GM19238 (cell line): ENCODE measurements at regions not wholly inside any gene's neighbourhood (a gene's known extent, or its start where the extent isn't known, plus 50 kb on each side); places are given as distances from the start of the nearest gene placed in this dataset.

ENCODE experiments used
- DNase-seq: peaks from one replicate; pipeline ENCODE4 v3.0.0; 2011; ENCODE audit warnings: low spot score; ENCODE audit not compliant: insufficient read length

DNA sequence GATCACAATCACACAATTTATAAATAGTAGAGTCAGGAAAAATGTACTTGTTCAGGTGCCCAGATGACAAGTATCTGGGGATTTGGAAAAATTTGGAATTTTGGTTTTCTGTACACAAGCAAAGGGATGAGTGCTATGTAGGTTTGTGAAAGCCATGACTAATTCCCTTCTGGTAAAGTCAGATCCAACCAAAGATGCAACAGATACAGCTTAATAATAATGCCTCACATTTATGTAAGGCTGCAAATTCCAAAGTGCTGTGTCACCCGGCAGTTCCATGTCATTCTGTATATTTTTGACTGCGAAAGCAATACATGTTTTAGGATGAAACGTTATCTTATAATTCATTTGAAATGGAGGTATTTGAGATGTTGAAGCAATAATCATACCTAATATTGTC lies 102.7 kb upstream of the AGBL1 start:
- DNase-seq, result no peak

DNA sequence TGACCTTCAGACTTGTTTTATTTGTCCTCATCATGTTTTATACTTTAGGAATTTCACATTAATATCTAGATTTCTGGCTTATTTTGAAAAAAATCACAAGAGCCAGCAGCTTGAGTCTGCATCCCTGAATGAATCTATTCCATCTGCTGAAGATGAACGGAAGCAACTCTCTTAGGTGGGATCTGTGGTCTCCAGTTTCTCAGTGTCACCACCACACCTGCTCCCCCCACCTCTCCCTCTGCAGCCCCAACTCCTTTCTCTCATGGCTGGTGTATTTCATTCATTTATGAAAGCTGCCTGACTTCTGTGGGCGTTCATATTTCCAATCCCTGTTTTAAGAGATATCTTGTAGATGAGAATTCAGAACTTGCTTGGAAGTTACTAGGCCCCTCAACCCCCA lies 102.1 kb upstream of the AGBL1 start:
- no peak for DNase-seq

DNA sequence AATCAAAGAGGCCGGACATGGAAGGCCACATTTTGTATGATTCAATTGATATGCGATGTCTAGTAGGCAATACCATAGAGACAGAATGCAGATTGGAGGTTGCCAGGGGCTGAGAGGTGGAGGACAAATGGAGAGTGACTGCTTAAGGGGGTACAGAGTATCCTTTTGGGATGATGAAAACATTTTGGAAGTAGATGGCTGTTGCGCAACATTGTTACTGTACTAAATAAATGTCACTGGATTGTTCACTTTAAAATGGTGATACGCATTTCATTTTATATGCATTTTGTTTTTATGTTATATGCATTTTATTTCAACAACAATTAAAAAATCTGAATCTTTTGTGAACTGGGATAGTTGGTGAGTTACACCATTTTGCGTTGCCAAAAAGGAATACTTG lies 99.7 kb upstream of the AGBL1 start:
- DNase-seq, result no peak

DNA sequence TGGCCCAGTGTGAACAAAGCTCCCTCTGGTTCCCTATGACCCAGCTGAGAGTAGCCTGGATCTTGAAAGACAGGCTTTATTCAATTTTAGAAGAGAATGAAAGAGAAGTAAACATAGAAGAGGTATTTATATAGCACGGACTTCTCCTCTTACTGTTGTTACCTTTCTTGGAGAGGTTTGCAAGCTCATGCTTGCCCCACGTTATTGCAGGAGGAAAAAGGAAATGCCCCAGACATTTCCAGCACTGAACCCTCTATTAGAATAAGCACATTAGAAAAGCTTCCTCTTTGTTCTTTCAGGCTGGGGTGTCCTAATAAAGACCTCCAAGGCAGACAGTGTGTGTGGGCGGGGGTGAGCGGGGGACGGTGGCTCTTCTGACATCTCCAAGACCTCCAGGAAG lies 98.7 kb upstream of the AGBL1 start:
- DNase-seq, result no peak

DNA sequence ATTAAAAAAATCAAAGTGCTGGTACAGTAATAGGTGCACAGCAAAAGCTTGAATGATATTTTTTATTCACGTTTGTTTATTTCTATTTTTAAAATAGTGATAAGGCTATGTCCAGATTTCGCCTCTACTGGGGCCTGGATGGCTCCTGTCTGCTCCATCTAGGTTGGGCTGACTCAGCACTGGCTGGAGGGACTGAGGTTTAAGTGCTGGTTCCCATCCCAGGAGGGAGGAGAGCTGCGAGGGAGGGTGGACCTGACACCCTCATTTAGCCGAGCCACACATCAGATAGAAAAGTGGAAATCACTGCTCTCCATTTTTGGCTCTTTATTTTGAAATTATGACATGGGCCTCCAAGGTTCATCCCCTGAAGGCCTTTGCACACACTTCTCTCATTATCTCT lies 95.4 kb upstream of the AGBL1 start:
- no peak for DNase-seq

DNA sequence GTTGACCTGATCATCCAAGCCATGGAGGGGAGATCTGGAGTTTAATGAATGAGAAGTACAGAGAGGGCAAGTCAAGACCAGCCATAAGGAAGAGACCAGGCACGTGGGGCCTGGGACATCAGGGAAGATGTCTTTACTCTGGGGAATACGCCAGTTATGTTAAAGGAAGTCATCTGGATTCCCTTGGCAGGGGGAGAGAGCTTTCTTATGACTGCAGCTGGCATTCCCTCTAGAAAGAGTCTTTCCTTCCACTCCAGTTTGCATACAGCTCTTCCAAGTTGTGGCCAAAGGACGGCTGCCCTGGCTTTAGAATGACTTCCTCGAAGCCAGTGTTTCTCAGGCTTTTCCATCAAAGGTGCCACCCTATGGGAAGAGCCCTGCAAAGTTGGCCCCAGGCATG lies 93.6 kb upstream of the AGBL1 start:
- no peak for DNase-seq

DNA sequence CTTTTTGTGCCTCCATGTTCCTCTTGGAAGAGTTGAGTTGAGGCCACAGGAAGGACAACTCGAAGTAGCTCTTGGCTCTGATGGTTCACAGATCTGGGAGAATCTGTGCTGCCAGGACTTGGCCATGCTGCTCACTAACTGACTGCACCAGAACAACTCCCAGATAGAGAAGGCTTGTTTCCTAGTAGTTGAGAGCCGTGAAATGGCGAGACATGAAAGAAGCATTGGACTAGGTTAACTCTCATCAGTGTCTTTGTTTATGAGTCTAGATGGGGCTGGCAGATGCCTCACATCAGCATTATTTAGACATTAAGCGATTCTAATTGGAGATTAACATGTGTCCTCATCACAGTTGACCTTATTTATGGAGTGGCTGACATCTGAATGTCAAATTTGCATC lies 92.9 kb upstream of the AGBL1 start:
- no peak for DNase-seq

DNA sequence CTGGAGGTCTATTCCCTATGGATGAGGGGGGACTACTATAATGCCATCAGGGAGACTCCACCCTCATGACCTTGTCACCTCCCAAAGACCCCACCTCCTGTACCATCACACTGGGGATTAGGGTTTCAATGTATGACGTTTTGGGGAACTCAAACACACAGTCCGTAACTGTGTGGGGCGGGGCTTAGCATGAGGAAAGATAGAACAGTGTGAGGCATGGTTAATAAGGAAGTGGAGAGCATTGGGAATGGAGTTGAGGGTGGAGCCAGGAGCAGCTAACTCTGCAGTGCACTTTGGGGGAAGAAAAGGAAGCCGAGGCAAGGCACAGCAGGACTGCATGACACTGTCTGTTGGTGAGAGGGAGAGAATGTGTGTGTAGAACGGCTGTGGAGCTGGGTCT lies 90.9 kb upstream of the AGBL1 start:
- no peak for DNase-seq

DNA sequence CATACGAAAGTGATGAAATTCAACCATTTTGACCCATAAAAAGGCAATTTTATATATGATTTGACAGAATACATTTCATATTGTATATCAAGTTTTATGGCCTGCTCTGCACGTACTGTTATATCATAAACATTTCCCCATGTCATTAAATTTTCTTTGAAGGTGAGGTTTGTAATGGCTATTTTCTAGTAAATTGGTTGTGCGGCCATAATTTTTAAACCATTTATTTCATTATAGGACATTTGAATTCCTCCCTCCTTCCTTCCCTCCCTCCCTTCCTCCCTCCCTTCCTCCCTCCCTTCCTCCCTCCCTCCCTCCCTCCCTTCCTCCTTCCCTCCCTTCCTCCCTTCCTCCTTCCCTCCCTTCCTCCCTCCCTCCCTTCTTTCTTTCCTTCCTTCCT lies 87.4 kb upstream of the AGBL1 start:
- DNase-seq, result no peak

DNA sequence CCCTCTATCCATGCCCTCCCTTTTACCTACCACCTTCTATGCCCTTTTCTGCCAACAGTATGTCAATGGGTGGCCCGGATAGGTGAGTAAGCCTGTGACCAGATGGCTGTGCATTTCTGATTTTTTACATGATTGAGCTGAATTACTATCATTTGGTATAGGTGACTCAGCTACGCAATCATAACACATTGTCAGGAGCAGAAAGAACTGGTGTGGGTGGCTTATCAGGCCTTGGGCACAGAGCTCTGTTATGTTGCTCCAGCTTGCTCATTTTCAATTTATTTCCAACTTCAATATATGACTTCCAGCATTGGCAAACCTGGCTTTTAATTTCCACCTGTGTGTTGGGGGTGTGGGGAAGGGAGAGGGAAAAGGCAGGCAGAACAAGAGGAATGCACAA lies 86.6 kb upstream of the AGBL1 start:
- DNase-seq, result no peak

DNA sequence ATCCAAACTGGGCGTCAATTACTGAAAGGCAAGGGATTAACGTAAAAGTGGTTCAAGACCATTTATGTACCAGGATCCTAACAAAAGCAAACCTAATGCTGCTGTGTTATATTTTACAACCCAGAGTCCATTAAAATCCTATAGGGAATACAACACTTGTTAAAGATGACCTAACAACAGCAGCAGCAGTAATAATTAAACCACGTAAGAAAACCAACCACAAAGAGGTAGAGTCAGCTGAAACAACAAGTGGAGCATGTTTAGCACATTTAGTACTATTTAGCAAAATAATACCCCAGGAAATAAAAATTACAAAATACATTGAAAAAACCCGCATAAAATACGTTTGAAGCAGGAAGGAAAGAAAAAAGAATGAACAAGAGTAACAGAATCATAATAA lies 82.1 kb upstream of the AGBL1 start:
- DNase-seq, result no peak

DNA sequence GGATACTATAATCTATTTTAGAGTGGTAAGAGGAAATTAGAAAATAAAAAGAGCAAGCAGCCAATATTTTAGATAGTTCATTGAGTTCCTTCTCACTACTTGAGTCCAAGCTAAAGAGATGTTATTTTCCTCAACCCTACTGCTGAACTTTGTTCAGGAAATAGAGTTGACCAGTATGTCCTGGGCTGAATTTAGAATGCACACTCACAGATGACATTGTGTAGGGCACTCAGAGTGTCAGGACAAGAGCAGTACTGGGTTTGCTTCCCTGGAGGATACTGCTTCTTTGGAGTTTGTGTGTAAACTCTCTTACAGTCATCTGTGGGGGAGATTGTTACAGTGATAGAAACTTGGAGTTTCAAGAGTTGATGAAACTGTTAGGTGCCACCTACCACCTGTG lies 80.0 kb upstream of the AGBL1 start:
- DNase-seq, result no peak

DNA sequence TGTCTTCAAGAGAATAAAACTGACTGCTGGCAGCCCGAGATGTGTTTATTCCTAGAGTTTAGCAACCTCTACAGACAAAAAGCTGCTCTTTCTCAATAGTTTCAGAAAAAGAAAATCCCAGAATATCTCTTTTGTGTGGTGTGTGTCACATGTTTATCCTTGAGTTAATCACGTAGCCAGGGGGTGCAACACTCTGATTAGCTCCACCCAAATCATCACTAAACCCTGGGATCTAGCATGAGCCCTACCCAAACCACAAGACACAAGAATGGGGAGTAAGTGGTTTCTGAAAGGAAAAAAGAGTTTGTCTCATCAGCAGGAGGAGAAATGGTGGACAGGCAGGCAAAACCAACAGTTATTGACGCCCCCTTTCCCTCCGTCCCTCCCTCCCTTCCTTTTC lies 78.5 kb upstream of the AGBL1 start:
- no peak for DNase-seq

DNA sequence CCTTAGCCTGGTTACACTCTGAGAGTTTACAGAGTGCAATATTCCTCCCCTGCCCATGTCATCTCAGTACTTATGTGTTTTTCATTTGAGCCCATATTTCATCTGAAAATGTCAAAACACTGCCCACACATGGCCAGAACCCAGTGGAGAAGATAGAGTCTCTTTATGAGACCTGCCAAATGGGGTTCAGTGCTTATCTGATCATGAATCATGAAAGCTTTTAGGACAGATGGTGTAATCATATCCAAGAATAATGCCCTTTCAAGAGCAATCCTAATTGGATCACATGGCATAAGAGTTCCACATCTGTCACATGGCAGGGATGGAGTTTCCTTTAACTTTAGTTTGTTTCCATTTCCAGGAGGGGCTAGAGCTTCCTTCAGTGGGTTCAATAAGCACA lies 77.2 kb upstream of the AGBL1 start:
- DNase-seq, result no peak

DNA sequence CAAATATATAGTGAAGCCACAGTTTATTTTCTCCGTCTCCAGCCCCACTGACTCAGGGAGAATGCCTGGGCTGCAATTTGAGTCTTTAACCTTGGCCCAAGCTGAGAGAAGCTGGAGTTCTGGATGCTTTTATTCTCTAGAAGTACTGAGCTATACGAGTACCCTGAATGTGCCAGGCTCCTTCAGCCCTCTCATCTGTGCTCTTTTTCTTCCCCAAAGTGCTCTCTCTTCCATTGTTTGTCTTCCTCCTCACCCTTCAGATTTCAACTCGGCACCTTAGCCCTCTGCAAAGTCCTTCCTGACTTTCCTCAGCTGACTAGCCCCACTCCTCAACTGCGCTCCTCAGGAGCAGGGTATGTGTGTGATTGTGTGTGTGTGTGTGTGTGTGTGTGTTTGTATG lies 75.6 kb upstream of the AGBL1 start:
- no peak for DNase-seq

DNA sequence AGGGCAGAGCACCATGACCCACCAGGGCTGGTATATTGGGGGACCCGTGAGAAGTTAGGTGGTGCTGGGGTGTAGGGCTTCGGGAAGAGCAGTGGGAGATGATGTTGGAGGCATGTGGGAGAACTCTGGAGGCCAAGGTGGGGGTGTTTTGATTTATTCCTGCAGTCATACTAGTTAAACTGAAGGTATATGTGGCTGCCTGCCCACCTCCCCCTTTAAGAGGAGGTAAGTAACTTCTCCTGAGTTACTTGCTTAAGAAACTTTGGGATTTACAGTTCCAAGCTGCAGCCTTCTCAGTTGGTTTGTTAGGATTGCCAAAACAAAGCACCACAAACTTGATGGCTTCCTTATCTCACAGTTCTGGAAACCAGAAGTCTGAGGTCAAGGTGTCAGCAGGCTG lies 73.1 kb upstream of the AGBL1 start:
- DNase-seq, result no peak

DNA sequence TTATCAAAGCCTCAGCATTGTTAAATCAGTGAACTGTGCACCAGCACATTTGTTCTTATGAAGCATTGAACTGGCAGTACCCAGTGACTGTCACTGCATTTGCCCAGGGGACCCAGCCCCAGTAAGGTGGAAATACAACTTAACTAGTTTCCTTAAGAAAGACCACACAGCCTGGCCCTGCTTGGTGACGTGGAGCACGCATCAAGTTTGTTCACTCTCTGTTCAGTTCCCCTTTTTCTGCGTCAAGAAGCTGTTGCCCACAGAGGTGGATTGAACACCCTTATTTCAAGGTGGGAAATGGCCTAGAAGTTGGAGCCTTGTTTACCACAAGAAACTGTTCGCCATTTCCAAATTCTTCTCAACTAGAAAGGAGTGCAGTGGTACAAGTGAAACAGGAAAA lies 69.9 kb upstream of the AGBL1 start:
- DNase-seq, result no peak

DNA sequence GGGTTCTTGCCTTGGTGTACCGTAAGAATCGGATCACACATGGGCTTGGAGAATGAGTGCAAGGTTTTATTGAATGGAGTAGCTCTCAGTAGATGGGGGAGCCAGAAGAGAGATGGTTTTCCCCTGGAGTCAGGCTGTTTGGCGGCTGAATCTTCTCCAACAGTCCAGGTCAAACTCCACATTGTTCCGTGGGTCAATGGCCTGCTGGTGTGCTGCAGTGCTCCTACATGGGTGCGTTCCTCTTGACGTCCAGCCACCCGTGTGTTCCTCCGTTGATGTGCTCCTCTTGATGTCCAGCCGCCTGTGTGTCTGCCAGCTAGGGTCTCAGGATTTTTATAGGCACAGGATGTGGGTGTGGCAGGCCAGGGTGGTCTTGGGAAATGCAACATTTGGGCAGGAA lies 69.3 kb upstream of the AGBL1 start:
- no peak for DNase-seq

DNA sequence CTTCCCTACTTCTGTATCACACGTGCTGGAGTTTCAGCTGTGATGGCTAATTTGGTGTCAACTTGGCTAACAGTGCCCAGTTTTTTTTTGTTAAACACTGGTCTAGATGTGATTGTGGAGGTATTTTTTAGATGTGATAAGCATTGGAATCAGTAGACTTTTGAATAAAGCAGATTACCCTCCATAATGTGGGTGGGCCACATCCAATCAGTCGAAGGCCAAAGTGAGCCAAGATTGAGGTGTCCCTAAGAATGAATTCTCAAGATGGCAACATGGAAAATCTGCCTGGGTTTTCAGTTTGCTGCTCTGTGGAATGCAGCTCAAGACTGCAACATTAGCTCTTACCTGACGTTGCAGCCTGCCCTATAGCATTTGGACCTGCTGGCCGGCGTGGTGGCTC lies 68.8 kb upstream of the AGBL1 start:
- no peak for DNase-seq

DNA sequence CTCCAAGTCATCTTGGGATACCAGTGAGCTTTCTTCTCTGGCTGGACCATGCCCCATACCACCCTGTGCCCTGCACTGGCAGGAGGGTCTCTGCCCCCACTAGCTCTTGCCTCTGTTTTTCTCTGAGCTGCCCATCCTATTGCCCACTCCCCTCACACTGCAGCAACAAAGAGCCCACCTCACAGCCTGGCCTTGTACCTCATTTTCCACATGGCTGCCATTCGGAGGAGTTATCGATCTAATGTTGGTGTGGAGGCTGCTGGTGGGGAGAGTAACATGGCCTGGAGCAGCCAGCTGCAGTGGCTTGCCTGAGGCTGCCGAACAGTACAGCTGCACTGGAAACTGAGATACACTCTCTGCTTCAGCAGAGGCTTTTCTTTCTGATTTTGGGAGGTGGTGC lies 65.7 kb upstream of the AGBL1 start:
- DNase-seq, result no peak

DNA sequence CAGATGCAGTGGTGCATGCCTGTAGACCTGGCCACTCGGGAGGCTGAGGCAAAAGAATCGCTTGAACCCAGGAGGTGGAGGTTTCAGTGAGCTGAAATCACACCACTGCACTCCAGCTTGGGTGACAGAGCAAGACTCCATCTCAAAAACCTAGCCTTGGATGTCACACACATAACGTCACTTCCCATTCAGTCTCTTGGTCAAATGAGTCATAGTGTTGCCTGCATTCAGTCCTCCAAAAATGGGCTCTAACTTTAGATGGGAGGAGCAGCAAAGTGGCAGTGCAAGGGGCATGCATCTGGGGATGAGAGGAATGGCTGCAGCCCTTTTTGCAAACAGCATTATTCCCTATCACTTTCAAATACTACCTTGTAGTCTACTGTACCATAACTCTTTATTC lies 62.9 kb upstream of the AGBL1 start:
- DNase-seq, result no peak

DNA sequence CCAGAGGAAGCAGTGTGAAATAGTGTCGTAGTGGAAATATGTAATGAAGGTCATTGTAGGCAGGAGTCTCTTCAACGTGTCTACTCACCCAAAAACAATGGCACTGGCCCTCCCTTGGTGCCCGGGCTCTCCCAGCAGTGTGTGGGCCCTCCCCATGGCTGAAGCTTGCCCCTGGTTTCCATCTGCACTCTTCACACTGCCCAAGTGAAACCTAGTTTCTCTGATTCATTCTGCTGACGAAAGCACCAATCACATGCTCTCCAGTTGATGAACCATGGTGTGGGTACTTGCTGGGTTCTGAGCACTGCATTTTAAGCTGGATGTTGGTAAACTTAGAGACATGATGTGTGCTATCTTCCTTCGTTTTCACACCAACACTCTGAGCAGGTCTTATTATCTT lies 61.0 kb upstream of the AGBL1 start:
- DNase-seq, result no peak

DNA sequence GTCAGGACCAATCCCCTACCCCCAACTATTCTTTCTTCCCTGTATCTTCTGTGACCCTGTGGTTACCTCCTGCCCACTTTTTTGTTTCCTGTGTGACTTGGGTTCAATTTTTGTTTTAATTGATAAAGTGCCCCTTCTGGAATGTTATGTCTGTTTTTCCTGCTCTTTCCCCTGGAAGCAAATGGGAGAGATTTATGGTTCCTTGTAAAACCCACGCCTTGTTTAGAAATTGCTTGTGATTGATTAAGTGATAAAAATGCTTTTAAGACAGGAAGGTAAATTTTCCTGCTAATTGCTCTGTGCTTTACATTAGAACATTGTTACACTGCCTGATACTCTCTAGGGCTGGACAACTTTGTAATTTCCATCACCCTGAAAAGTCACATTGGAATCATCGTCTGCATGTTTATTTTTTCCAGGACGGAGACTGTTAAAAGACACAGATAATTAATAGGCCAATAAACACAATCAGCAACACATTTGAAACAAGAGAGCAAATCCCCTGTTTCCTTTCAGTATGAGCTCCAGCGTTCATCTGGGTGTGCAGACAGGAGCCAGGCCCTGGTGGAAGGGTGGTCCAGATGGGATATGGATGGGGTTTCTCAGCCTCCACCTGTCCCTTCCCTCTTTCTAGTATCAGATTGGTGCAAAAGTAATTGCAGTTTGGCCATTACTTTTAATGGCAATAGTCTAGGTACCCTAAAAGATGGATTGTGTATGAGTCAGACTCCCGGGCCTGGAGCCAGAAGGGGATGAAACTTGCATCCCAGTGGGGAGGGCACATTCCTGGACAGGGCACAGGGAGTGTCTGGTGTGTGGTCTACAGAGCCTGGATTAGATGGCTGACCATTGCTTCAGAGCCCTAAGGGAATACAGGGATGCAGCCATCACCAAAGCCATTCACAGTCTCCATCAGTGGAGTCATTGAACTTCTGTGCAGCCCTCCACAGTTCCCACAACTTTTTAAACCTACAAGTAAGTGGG lies 58.1 kb upstream of the AGBL1 start:
- no peak for DNase-seq

DNA sequence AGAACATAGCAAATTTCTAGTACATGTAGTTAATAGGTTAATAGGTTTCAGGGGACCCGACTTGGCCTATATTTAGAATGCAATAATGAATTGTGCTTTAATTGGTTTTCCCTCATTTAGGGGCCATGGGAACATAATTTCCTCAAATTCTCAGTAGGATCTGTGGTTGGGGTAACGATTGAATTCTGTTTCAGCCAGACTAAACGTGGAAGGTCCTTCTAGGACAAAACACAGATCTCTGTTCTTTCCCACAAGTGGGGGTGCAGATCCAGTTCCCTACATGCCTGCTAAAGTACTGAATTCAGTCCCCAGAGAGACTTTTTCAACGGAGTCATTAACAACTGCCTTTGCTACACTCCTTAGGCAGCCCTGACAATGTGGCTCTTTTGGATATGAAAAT lies 50.7 kb upstream of the AGBL1 start:
- no peak for DNase-seq
